Heart left ventricle (tissue), 16 donors: ENCODE measurements at regions not wholly inside any gene's neighbourhood (a gene's known extent, or its start where the extent isn't known, plus 50 kb on each side); places are given as distances from the start of the nearest gene placed in this dataset.

Experiments used
- ATAC-seq, 4 donors: fragments of 200-7000 bp; cut with Tn5 transposase; one replicate each; pipeline ENCODE4 v1.9.1; 2020 to 2022; ENCODE audit warnings: moderate library complexity in 4 of 4, mild to moderate bottlenecking in 3 of 4, moderate number of reproducible peaks in 1 of 4
- DNase-seq, 5 donors: peaks; one replicate each; pipeline ENCODE4 v3.0.0-alpha.2; 2020
- H3K27ac ChIP-seq, 12 donors: fragments of 200-600 bp; sonication (generic) in 4 of 12; one replicate each; pipeline versions ENCODE4 v1.5.0 to v1.8.0; 2016 to 2022; ENCODE audit warnings: mild to moderate bottlenecking in 2 of 12
- H3K27me3 ChIP-seq, 9 donors: fragments of 200-600 bp; sonication (generic) in 2 of 9; one replicate each; pipeline versions ENCODE4 v1.5.1 to v1.8.0; 2016 to 2022; ENCODE audit warnings: mild to moderate bottlenecking in 3 of 9
- H3K36me3 ChIP-seq, 9 donors: fragments of 200-600 bp; sonication (generic) in 2 of 9; one replicate each; pipeline versions ENCODE4 v1.5.0 to v1.8.0; 2018 to 2022; ENCODE audit warnings: mild to moderate bottlenecking in 2 of 9
- H3K4me1 ChIP-seq, 12 donors: fragments of 200-600 bp; sonication (generic) in 4 of 12; one replicate each; pipeline versions ENCODE4 v1.5.0 to v1.8.0; 2016 to 2022; ENCODE audit warnings: mild to moderate bottlenecking in 3 of 12
- H3K4me3 ChIP-seq, 12 donors: fragments of 200-600 bp; sonication (generic) in 4 of 12; one replicate each; pipeline versions ENCODE4 v1.5.0 to v1.8.0; 2017 to 2022; ENCODE audit warnings: mild to moderate bottlenecking in 9 of 12, moderate library complexity in 4 of 12
- H3K9me3 ChIP-seq, 12 donors: fragments of 200-600 bp; sonication (generic) in 4 of 12; one replicate each; pipeline versions ENCODE4 v1.5.0 to v1.8.0; 2016 to 2022; ENCODE audit warnings: mild to moderate bottlenecking in 1 of 12
- CTCF ChIP-seq, 12 donors: fragments of 200-600 bp; sonication (generic) in 4 of 12; IDR thresholded peaks; one replicate each; pipeline versions ENCODE4 v1.5.0 to v1.8.0; 2018 to 2022; ENCODE audit warnings: antibody characterized with exemption in 12 of 12, mild to moderate bottlenecking in 5 of 12
- POLR2A ChIP-seq, 2 donors: fragments of 450-650 bp; IDR thresholded peaks; one replicate each; pipeline ENCODE4 v1.6.1; 2017; ENCODE audit warnings: antibody characterized with exemption in 2 of 2, mild to moderate bottlenecking in 2 of 2, moderate library complexity in 2 of 2
- WGBS, 4 donors: extraction: QIAGEN DNeasy Blood & Tissue Kit in 2 of 4; methylation state at CpG; one replicate each; pipeline versions ENCODE4 v1.1.5 to v1.1.7; 2013 to 2018; 5-methylcytosine and 5-hydroxymethylcytosine counted together
- intact Hi-C, 10 donors: fragments of 100-400 bp; cut with DNase I; formaldehyde crosslinking; loops; one replicate each; pipeline versions ENCODE4 v1.11.1 to v1.14.2; 2022
- donor health status: ischemic (EF 13 %, LVEDD 7.1; RV severe dilation, severe dysfunction).
- donor health status: healthy with polysubstance abuse.
- donor health status: DM: no; HTN: yes; CAD: no.
- donor health status: DM: no; HTN: no; CAD: no.
- donor health status: ischemic (EF 25% LVEDD 6.9; RV normal size, moderate dysfunction).
- donor health status: ischemic (EF 25% LVEDD 5.7; RV mildly dilated, moderate dysfunction).
- donor health status: healthy.
- donor health status: DM: yes; HTN: yes; CAD: no.
- donor health status: ischemic (EF 35%, LVEDD 5.7; RV mildly dilated, moderate dysfunction).
- donor health status: nonischemic (EF 11% LVEDD 7.7; RV severe dilation, severe dysfunction).
- donor health status: DM: yes; HTN: yes; CAD: no.
- donor health status: PGD.
- donor health status: ischemic (EF 29% LVEDD 5.4; RV normal size, mild dysfunction).
- donor health status: nonischemic (EF 23%, LVEDD 6.1; RV moderate dilation, normal function).

- no peaks in the 10 kb centered on the region for H3K36me3 ChIP-seq
- WGBS, 4 donors: 28 to 39% (median 38%) methylated on average over 3 of the region's 3 CpGs
- DNase-seq (no peak), ATAC-seq (peak in 1 of 4 donors; percentile 61)
- intact Hi-C loops: loop anchor here in 1 of 10 donors (10.0 kb wide), 1 partner anchor 230 kb away; no protein-coding TSS in a partner anchor
- no peak overlapping the region for H3K27ac ChIP-seq
- H3K4me3 ChIP-seq: no peak overlapping the region
- H3K9me3 ChIP-seq: no peaks in the 10 kb centered on the region
- H3K27me3 ChIP-seq: no peaks in the 10 kb centered on the region
- peaks cover 0 to 4% (median 0%) of the 10 kb centered on the region in 12 donors for H3K4me1 ChIP-seq
- TF ChIP-seq POLR2A (IDR thresholded peaks at IDR 0.05) (no peak), CTCF (IDR thresholded peaks at IDR 0.05) (no peak)
These were observed 238.7 kb upstream of the SOX4 start for GRCh38 chr6:21354805-21355238.

- H3K27ac ChIP-seq: no peak overlapping the region
- peaks cover 0 to 4% (median 0%) of the 10 kb centered on the region in 12 donors for H3K4me1 ChIP-seq
- H3K27me3 ChIP-seq: no peaks in the 10 kb centered on the region
- 89 to 90% (median 90%) methylated on average over 4 of the region's 4 CpGs for WGBS, 4 donors
- no peaks in the 10 kb centered on the region for H3K36me3 ChIP-seq
- intact Hi-C loops: loop anchor here in 1 of 10 donors (10.0 kb wide), 1 partner anchor 229 kb away; no protein-coding TSS in a partner anchor
- ATAC-seq: no peak
- DNase-seq: no peak
- H3K9me3 ChIP-seq: no peaks in the 10 kb centered on the region
- no peak overlapping the region for H3K4me3 ChIP-seq
- TF ChIP-seq CTCF (IDR thresholded peaks at IDR 0.05) (no peak), POLR2A (IDR thresholded peaks at IDR 0.05) (no peak)
These were observed 237.9 kb upstream of the SOX4 start for GRCh38 chr6:21355638-21356037.

- no peak for TF ChIP-seq CTCF (IDR thresholded peaks at IDR 0.05)
- no peak for TF ChIP-seq POLR2A (IDR thresholded peaks at IDR 0.05)
- no peaks in the 10 kb centered on the region for H3K9me3 ChIP-seq
- WGBS, 4 donors: 61 to 80% (median 68%) methylated on average over 8 of the region's 8 CpGs
- no peaks in the 10 kb centered on the region for H3K27me3 ChIP-seq
- intact Hi-C loops: loop anchor here in 1 of 10 donors (10.0 kb wide), 1 partner anchor 228 kb away; no protein-coding TSS in a partner anchor
- peaks cover 0 to 4% (median 0%) of the 10 kb centered on the region in 12 donors for H3K4me1 ChIP-seq
- DNase-seq: no peak
- H3K27ac ChIP-seq: no peak overlapping the region
- no peak for ATAC-seq
- no peaks in the 10 kb centered on the region for H3K36me3 ChIP-seq
- H3K4me3 ChIP-seq: no peak overlapping the region
These were observed 236.3 kb upstream of the SOX4 start for GRCh38 chr6:21357262-21357661.

GRCh38 chr6:21359926-21360325 lies 233.6 kb upstream of the SOX4 start:
- TF ChIP-seq CTCF (IDR thresholded peaks at IDR 0.05): no peak
- no peak for TF ChIP-seq POLR2A (IDR thresholded peaks at IDR 0.05)
- intact Hi-C loops: loop anchor here in 1 of 10 donors (10.0 kb wide), 1 partner anchor 225 kb away; no protein-coding TSS in a partner anchor
- no peak for DNase-seq
- 95 to 100% (median 99%) methylated on average over 2 of the region's 2 CpGs for WGBS, 4 donors
- ATAC-seq: no peak
- H3K36me3 ChIP-seq: no peaks in the 10 kb centered on the region
- no peak overlapping the region for H3K27ac ChIP-seq
- H3K27me3 ChIP-seq: no peaks in the 10 kb centered on the region
- H3K4me1 ChIP-seq: peaks cover 0 to 2% (median 0%) of the 10 kb centered on the region in 12 donors
- H3K9me3 ChIP-seq: no peaks in the 10 kb centered on the region
- no peak overlapping the region for H3K4me3 ChIP-seq
